IPS-NIHi7 (cell line): ENCODE measurements at regions not wholly inside any gene's neighbourhood (a gene's known extent, or its start where the extent isn't known, plus 50 kb on each side); places are given as distances from the start of the nearest gene placed in this dataset.
"Not testable (repeated sequence)": the region's sequence is repeated elsewhere in the genome, so short reads cannot be mapped to it uniquely, and the experiment has no call there.

ENCODE experiments used
- DNase-seq: peaks from one replicate; pipeline ENCODE4 v3.0.0; 2012; ENCODE audit warnings: mixed read lengths; ENCODE audit errors: extremely low spot score

DNA sequence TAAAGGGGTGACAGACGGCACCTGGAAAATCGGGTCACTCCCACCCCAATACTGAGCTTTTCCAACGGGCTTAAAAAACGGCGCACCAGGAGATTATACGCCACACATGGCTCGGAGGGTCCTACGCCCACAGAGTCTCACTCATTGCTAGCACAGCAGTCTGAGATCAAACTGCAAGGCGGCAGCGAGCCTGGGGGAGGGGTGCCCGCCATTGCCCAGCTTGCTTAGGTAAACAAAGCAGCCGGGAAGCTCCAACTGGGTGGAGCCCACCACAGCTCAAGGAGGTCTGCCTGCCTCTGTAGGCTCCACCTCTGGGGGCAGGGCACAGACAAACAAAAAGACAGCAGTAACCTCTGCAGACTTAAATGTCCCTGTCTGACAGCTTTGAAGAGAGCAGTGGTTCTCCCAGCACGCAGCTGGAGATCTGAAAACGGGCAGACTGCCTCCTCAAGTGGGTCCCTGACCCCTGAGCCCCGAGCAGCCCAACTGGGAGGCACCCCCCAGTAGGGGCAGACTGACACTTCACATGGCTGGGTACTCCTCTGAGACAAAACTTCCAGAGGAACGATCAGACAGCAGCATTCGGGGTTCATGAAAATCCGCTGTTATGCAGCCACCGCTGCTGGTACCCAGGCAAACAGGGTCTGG is 162.8 kb upstream of the GJE1 start:
- not testable (repeated sequence) for DNase-seq

DNA sequence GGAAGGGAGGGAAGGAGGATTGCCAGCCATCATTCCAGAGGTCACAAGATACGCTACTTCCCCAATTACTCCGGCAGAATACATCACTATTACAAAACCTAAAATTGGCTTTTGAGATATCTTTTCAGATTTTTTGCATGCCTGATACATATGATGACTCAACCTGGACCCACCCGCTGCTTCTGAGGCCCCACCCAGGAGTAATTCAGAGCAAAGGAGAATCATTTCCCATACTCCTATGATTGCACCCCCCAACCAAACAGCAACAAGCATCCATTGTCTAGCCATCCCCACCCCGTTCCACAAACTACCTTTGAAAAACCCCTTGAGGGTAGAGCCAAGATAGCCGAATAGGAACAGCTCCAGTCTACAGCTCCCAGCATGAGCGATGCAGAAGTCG is 163.5 kb upstream of the GJE1 start:
- DNase-seq: no peak

DNA sequence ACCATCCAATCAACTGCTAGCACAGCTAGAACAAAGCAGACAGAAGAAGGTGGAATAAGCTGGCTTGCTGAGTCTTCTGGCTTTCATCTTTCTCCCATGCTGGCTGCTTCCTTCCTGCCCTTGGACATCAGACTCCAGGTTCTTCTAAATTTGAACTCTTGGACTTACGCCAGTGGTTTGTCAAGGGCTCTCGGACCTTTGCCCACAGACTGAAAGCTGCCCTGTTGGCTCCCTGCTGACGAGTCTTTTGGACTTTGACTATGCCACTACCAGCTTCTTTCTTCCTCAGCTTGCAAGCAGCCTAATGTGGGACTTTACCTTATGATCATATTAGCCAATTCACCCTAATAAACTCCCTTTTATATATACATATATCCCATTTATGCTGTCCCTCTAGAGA is 164.1 kb upstream of the GJE1 start:
- no peak for DNase-seq

DNA sequence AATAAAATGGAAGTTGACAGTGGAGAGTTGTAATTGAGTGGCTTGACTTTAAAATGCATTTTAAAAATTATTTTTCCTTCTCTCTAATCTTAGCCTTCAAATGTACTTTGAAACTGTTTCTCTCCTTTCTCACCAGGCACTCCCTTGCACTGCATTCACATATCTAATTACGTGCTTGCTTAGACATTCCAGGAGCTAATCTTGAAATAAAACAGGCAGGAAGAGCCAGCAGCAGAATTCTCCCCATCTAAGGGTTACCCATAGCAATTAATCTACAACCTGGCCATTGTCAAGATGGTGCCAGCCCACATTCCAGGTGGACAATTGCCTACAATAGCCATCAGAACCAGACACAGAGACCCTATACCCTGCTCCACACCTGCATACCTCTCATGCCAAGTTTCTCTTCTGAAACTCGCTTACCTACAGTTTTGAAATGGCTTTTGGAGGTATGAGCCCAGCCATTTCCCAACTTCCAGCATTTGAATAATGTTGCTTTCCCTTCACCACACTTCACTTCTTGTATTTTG is 167.6 kb upstream of the GJE1 start:
- no peak for DNase-seq

DNA sequence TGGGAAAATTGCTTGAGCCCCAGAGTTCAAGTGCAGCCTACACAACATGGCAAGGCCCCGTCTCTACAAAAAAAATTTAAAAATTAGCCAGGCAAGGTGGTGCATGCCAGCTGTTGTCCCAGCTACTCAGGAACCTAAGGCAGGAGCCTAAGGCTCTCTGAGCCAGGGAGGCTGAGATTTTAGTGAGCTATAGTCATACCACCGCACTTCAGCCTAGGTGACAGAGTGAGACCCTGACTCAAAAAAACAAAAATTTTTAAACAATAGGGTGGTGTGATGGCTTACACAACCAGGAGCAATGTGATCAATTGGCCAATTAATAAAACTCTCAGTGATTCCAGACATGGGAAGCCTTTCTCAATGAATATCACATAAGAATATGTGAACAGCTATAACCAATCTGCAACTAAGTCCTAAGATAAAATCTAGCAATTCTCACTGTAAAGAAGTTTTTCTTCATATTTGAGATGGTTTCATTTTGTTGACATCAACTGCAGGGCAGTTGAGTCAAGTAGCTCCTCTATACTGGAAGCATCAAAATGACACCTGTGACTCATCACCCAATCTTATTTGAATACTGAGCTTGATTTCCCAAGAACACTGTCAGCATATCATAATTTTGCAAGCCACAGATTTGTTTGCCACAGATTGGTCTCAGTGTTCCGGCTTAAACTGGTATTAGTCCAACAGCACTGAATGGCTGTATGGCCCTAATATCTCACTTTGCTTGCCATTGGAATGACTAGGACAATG is 169.0 kb upstream of the GJE1 start:
- DNase-seq: no peak

DNA sequence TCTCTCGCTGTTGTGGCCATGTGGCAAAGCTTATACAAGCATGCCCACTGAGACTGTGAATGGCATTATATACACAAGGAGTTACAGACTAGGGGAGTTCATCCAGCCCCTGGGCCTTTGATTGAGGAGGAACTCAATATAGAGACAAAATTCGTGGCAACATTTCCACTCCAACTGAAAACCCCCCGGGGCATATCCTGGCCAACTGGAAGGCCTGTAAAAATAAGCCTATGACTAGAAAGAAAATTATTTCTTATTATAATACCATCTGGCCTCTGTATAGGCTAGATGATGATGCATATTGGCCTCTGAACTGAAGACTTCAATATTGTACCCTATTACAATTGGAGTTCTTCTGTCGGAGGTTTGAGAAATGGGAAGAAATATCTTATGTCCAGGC is 175.5 kb upstream of the GJE1 start:
- no peak for DNase-seq

DNA sequence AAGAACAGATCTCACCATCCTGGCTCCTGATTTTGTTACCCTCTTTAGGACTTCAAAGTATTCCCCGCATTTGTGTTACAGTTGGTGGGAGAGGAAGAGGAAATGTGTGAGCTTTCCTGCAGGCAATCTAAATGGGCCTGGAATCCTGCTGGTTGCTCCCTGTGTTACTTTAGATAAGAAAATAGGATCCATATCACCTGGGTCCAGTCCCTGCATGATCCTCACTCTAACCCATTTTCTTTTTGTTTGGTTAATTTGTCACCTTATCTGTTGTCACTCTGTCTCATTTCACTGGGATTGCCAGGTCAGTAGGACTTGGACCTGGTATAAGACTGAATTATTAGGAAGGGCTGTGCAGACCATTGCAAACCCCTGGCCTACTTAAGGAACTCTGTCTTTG is 175.9 kb upstream of the GJE1 start:
- peak; percentile 23 for DNase-seq

DNA sequence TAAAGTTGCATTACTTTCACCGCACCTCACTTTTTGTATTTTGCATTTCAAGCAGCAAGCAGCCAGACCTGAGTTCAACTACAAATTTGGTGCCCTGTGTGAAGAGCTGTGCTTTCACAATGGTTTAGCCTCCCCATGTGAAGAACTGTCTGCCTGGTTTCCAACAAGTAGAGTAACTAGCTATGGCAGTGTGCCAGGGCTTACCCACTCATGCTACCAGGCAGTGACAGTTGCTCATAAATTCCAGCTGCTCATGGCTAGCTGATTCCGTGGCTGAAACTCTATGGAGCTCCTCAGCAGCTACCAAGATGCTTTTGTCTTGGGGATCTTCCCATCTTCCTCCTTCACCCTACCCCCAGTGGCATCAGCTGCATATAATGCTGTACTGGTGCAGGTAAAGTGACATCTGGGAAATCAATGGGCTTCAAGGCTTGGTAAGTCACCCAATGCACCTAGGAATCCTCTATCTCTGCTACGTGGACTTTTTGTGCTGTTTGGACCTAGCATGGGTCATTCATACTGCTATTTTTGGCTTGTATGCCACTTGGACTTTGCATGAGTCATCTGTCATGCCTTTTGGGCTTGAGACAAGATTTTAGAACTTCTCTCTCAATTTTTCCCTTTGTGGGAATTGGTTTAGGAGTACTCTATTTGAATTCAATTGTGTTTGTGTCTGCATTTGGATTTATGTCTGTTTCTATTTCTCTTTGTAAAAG is 176.5 kb upstream of the GJE1 start:
- no peak for DNase-seq

DNA sequence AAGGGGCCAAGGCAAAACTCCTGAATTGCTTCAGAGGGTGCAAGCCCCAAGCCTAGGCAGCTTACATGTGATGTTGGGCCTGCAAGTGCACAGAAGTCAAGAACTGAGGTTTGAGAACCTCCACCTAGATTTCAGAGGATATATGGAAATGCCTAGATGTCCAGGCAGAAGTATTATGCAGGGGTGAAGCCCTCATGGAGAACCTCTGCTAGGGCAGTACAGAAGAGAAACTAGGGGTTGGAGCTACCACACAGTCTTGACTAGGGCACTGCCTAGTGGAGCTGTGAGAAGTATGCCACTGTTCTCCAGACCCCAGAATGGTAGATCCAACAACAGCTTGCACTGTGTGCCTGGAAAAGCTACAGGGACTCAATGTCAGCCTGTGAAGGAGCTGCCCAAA is 179.7 kb upstream of the GJE1 start:
- no peak for DNase-seq

DNA sequence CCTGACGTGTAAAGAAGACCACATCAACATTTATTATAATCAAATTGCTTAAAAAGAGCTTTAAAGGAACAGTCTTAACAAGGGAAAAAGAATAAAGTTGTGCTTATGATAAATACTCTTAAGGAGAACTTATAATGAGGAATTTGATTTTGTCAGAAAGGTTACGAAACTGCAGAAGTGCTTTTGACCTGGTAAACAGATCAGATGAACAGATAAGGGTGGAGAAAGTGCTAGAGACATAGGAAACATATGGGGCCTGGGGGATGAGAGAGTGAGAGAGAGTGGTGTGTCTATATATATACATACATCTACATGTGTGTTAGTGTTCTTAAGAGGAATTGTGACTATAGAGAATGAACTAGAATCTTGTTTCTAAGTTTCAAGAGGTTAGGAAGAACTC is 186.2 kb upstream of the GJE1 start:
- no peak for DNase-seq

DNA sequence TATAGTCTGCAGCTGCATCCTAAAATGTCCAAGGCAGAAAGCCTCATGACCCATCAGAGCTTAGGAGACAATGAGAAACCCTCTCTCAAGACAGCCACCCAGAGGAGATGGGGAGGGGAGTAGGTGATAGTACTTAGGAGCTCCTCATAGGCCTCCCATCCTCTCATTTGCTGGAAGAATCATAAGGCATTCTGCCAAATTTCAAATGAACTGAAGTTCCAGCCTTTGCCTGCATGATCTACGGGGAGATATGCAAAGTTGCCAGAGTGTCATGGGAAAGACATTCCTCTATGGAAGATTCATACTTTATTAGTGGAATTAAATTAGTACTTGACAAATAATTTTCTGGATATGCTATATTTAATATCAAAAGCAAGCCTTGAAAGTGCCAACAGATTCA is 194.1 kb upstream of the GJE1 start:
- no peak for DNase-seq

DNA sequence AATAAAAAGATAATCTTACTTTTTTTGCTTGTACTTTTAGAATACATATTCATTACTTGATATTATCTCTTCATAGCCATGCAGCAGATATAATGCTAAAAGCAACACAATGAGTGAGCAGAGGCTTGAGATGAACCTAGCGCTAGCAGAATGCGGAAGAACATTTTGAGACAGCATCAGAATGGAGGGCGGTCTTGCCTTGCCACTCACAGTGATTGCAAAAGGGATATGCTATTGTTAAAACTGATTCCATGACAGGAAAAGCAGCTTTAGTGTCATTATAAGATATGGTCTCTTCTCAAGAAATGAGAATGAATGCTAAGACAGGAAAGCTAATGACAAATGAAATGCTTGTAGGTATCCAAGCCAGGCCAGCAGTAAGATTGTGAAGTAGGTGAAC is 200.0 kb upstream of the GJE1 start:
- DNase-seq: no peak

DNA sequence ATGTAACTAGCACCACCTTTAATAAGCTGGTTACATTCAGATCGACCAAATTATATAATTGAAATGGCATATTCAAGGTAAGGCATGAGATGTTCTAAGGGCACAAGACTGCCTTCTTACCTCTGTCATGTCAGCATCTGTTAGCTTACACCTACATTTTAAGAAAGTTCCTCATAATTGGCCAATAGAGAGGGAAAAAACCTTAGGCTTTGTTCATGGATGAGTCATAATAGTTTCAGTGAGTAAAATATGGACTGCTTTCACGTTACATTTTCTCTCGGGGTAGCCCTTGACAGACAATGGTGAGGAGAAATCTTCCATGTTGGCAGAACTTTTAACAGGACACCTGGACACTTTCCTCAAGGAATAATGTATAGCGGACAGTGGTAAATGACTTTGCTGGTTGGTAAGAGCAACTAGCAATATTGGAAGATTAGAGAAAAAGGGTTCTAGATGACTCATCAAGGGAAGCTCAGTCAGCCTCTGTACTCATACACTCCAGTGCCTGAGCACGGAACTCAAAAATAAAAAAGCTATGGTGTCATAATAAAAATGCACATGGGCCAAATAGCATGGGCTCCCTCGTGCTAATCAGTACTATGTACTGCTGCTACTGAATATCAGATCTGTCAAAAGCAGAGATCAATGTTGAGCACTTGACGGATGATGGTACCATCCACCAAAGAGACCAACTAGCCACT is 206.4 kb upstream of the GJE1 start:
- not testable (repeated sequence) for DNase-seq

DNA sequence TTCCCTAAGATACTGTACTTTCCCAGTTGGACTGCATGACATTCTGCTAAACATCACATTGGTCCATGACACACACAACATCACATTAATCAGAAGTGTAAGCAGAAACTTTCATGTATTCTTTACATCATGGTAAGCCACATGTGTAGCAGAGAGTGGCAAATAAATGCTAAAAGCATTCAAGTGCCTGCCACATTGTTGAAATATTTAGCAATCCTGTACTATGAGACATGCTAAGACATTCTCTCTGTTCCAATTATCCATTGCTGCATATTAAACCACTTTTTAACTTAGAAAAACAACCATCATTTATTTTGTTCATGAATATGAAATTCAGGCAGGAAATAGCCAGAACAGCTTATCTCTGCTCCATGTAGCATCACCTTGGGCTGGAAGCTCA is 207.7 kb upstream of the GJE1 start:
- DNase-seq: no peak

DNA sequence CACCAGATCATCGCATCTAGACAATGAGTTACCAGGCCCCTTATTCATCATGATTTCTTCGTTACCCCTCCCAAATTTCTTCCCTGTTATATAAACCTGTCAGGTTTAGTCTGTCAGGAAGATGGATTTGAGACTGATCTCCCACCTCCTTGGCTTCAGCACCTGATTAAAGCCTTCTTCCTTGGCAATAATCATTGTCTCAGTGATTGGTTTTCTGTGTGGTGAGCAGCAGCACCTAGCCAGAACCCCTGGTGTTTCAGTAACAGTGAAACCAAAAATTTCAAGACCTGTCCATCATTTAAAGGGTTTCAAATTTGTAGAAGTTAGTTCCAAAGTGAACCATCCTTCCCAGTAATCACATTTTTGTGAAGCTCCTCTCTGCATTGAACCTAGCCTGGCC is 209.8 kb upstream of the GJE1 start:
- no peak for DNase-seq

DNA sequence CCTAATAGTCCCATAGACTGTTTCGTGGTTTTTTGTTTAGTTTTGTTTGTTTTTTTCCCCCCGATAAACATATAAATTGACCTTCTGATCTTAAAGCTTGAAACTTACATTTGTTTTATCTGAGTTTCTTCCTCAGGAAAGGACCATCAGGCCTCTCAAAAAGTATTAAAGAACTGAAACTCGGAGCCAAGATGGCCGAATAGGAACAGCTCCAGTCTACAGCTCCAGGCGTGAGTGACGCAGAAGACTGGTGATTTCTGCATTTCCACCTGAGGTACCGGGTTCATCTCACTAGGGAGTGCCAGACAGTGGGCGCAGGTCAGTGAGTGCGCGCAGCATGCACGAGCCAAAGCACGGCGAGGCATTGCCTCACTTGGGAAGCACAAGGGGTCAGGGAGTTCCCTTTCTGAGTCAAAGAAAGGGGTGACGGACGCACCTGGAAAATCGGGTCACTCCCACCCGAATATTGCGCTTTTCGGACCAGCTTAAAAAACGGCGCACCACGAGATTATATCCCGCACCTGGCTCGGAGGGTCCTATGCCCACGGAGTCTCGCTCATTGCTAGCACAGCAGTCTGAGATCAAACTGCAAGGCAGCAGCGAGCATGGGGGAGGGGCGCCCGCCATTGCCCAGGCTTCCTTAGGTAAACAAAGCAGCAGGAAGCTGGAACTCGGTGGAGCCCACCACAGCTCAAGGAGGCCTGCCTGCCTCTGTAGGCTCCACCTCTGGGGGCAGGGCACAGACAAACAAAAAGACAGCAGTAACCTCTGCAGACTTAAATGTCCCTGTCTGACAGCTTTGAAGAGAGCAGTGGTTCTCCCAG is 215.8 kb upstream of the GJE1 start:
- not testable (repeated sequence) for DNase-seq

DNA sequence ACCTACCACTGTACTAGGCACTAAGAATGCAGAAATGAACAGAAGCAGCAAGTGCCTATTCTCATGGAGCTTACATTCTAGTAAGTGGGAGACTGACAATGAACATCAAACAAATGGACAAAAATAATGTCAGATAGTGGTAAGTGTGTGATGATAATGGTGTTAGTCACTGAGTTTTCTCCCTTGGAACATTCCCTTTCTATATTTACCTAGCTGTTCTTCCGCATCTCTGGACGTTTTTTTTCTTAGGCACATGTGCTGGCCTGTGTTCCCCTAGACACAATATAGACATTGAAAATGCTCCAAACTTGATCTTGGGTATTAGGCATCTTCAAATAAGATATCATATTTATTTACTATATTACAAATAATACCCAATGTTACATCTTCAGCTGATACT is 218.1 kb upstream of the GJE1 start:
- DNase-seq: no peak

DNA sequence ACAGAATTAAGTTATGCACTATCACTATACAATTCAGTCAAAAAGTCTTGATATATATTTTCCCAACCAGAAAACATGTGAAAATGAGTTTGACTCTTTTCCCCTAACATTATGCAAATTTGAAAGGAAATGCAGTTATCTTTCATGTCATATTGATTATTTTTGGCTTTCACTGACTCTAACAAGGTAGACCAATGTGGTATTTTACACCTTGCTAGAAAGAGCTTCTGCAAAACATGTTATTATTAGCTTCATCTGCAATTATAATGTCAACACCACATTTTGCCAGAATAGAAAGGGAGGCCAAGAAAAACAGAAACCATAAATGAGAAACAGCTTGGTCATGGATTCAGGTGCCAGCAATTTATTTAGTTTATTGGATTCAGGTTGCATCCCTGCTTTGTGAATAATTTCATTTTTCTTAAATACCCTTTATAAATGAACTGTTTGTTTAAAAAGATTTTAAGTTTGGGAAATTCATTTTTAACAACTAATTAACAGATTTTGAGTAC is 226.1 kb upstream of the GJE1 start:
- DNase-seq: no peak

DNA sequence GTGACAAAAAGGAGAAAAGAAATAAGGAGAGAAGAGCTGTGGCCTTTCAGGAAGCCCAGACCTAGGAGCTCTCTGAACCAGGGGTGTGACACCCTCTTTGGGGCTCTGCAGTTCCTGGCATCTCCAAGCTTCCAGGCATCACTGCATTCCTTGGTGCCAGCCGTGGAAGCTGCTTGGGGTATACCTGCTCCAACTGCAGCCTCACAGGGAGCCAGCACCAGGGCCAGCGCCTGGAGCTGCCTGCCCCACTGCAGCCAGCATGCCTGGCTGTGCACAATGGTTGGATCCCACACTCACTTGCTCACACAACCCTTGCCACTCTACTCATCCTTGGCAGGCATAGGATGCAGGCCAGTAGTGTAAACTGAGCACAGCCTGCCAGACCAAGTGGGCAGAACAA is 242.1 kb upstream of the GJE1 start:
- no peak for DNase-seq

DNA sequence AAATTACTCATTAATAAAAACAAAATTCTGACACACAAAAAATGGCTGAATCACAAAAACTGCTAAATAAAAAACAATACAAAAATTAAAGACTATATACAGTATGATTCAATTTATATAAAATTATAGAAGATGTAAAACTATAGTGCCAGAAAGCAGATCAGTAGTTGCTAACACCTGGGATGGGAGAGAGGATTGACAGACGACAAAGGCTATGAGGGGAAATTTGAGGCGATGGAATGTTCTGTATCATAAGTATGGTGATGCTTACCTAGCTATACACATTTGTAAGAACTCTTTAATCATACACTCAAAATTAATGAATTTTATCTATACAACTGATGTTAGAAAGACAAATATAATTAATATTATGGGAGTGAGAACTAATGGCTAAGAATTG is 247.9 kb upstream of the GJE1 start:
- DNase-seq: no peak

DNA sequence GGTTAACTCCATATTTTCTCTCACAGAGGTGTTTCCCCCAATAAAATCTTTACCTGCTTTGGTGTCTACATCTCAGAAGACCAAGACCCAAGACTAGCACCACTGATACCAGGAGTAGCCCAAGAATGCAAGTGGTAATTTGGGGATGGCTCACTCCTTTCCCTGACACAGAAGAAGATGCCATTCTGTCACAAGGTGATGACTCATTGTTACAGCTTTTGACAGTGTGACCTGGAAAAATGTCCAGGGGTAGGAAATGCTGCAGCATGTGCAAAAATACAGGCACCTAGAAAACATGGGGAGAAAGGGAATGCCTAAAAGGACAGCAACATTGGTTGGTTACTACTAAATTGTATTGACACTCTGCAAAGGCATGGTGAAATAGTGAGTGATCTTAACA is 254.0 kb upstream of the GJE1 start:
- no peak for DNase-seq
